ENCODE measurements at regions not wholly inside any gene's neighbourhood (a gene's known extent, or its start where the extent isn't known, plus 50 kb on each side); places are given as distances from the start of the nearest gene placed in this dataset.

- Histone ChIP-seq H3K9me3 (replicated peaks; ENCODE audit: control insufficient read depth, insufficient read depth, low read depth, low read length) (no peaks in the 10 kb centered on the region), H2AFZ (ENCODE audit: low read depth, low read length) (no peak overlapping the region), H3K9me1 (ENCODE audit: control insufficient read depth, insufficient read depth, low read length) (no peaks in the 10 kb centered on the region), H3K4me3 (no peak overlapping the region), H3K4me2 (ENCODE audit: insufficient read depth, low read length) (no peak overlapping the region), H3K9ac (ENCODE audit: insufficient read depth in 1 of 2, low read depth in 2 of 2, low read length in 2 of 2) (no peak overlapping the region), H3K27me3 (ENCODE audit: control insufficient read depth in 2 of 2, insufficient read depth in 2 of 2, low read length in 2 of 2) (no peaks in the 10 kb centered on the region), H3K79me2 (ENCODE audit: control insufficient read depth, insufficient read depth, low read length) (no peaks in the 10 kb centered on the region), H4K20me1 (replicated peaks; ENCODE audit: control insufficient read depth, insufficient read depth, low read length) (no peaks in the 10 kb centered on the region), H3K27ac (ENCODE audit: extremely low read depth, low read depth, low read length) (no peak overlapping the region), H3K36me3 (ENCODE audit: control insufficient read depth, insufficient read depth, low read length) (no peaks in the 10 kb centered on the region), H3K4me1 (replicated peaks in 1 of 2; ENCODE audit: control insufficient read depth in 2 of 2, insufficient read depth in 2 of 2, low read length in 2 of 2) (no peaks in the 10 kb centered on the region)
- no TSS peak for BruUV-seq (replicated peaks)
- no peak for TF ChIP-seq SMARCA4 (IDR thresholded peaks at IDR 0.05)
- TF ChIP-seq MIER1 (IDR thresholded peaks at IDR 0.05; ENCODE audit: low read depth) = no peak
- TF ChIP-seq ETV6 (IDR thresholded peaks at IDR 0.05; ENCODE audit: borderline replicate concordance in 1 of 2, low read depth in 2 of 2, low read length in 1 of 2) = no peak
- TF ChIP-seq ETV6 (CRISPR knock-in tag; IDR thresholded peaks at IDR 0.05; ENCODE audit: borderline replicate concordance) = no peak
- no peak for TF ChIP-seq NELFE (IDR thresholded peaks at IDR 0.05; ENCODE audit: insufficient read depth, insufficient read length)
- no peak for TF ChIP-seq ZNF165 (CRISPR knock-in tag; IDR thresholded peaks at IDR 0.05; ENCODE audit: borderline replicate concordance)
- no peak for TF ChIP-seq CC2D1A (IDR thresholded peaks at IDR 0.05)
- no peak for TF ChIP-seq SLC30A9 (CRISPR knock-in tag; IDR thresholded peaks at IDR 0.05)
- TF ChIP-seq ZNF311 (CRISPR knock-in tag; IDR thresholded peaks at IDR 0.05) = no peak
- TF ChIP-seq NCOA2 (IDR thresholded peaks at IDR 0.05; ENCODE audit: partially characterized antibody in 2 of 2) = no peak
- TF ChIP-seq SMARCA5 (IDR thresholded peaks at IDR 0.05) = no peak
- no peak for TF ChIP-seq HLTF (IDR thresholded peaks at IDR 0.05)
- no peak for TF ChIP-seq EP400 (IDR thresholded peaks at IDR 0.05)
- no peak for TF ChIP-seq CHD4 (IDR thresholded peaks at IDR 0.05; ENCODE audit: insufficient read depth, insufficient replicate concordance, low read depth, low read length, poor library complexity, severe bottlenecking)
- TF ChIP-seq HNRNPLL (IDR thresholded peaks at IDR 0.05; ENCODE audit: low read depth, low read length, poor library complexity, severe bottlenecking) = no peak
- no peak for TF ChIP-seq PRPF4 (IDR thresholded peaks at IDR 0.05; ENCODE audit: insufficient read depth, low read depth, low read length, poor library complexity, severe bottlenecking)
- TF ChIP-seq CBFB (CRISPR knock-in tag; IDR thresholded peaks at IDR 0.05) = no peak
- TF ChIP-seq SIX5 (IDR thresholded peaks at IDR 0.05; ENCODE audit: borderline replicate concordance in 1 of 2, insufficient read depth in 1 of 2, low read depth in 1 of 2, low read length in 2 of 2) = no peak
- FAIRE-seq (no peak), DNase-seq (ENCODE audit: extremely low read depth in 1 of 4, low spot score in 3 of 4) (no peak), ATAC-seq (no peak)
- 0% methylated on average over 3 of the region's 4 CpGs for WGBS (ENCODE audit: insufficient coverage, low coverage, missing lambda C conversion rate)
- ChIA-PET POLR2A (no interaction called here), CTCF (ENCODE audit: low intra/inter-chr PET ratio) (no interaction called here)
- in situ Hi-C loops (cut with MboI) (no loop called here), intact Hi-C loops (cut with micrococcal nuclease) (no loop called here)
These were observed 207.1 kb downstream of the ZNF330 start for GRCh38 chr4:141427726-141428296.
